ENCODE measurements at regions not wholly inside any gene's neighbourhood (a gene's known extent, or its start where the extent isn't known, plus 50 kb on each side); places are given as distances from the start of the nearest gene placed in this dataset.

DNA sequence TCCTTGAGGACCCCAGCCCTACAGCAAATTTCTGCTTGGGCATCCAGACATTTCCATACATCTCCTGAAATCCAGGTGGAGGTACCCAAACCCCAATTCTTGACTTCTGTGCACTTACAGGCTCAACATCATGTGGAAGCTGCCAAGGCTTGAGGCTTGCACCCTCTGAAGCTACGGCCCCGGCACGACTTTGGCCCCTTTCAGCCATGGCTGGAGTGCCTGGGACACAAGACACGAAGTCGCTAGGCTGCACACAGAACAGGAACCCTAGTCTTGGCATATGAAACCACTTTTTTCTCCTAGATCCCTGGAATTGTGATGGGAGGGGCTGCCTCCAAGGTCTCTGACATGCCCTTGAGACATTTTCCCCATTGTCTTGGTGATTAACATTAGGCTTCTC lies 1417.7 kb downstream of the ARAP2 start:
- TF ChIP-seq, protein P1, sequence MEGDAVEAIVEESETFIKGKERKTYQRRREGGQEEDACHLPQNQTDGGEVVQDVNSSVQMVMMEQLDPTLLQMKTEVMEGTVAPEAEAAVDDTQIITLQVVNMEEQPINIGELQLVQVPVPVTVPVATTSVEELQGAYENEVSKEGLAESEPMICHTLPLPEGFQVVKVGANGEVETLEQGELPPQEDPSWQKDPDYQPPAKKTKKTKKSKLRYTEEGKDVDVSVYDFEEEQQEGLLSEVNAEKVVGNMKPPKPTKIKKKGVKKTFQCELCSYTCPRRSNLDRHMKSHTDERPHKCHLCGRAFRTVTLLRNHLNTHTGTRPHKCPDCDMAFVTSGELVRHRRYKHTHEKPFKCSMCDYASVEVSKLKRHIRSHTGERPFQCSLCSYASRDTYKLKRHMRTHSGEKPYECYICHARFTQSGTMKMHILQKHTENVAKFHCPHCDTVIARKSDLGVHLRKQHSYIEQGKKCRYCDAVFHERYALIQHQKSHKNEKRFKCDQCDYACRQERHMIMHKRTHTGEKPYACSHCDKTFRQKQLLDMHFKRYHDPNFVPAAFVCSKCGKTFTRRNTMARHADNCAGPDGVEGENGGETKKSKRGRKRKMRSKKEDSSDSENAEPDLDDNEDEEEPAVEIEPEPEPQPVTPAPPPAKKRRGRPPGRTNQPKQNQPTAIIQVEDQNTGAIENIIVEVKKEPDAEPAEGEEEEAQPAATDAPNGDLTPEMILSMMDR (IDR thresholded peaks at IDR 0.05 in 4 of 5, conservative IDR thresholded peaks at IDR 0.05 in 1 of 5), result no peak
- TF ChIP-seq POLR2A (IDR thresholded peaks at IDR 0.05), result no peak
